NCI-H2196 (cell line): ENCODE measurements at regions not wholly inside any gene's neighbourhood (a gene's known extent, or its start where the extent isn't known, plus 50 kb on each side); places are given as distances from the start of the nearest gene placed in this dataset.
"Not testable (repeated sequence)": the region's sequence is repeated elsewhere in the genome, so short reads cannot be mapped to it uniquely, and the experiment has no call there.

Source experiments
- DNase-seq: peaks from one replicate; lab custom pipeline; 2025; ENCODE audit not compliant: unreplicated experiment; lab: John Stamatoyannopoulos, UW

- DNase-seq = not testable (repeated sequence)
These were observed 183.7 kb upstream of the AKAP13 start for GRCh38 chr15:85196697-85197096.

- DNase-seq = not testable (repeated sequence)
These were observed 182.8 kb upstream of the AKAP13 start for GRCh38 chr15:85197582-85197981.

- not testable (repeated sequence) for DNase-seq
These were observed 182.0 kb upstream of the AKAP13 start for GRCh38 chr15:85198432-85198831.

GRCh38 chr15:85200215-85200614 lies 180.2 kb upstream of the AKAP13 start:
- not testable (repeated sequence) for DNase-seq

GRCh38 chr15:85201118-85201793 lies 179.1 kb upstream of the AKAP13 start:
- DNase-seq = not testable (repeated sequence)

- not testable (repeated sequence) for DNase-seq
These were observed 175.9 kb upstream of the AKAP13 start for GRCh38 chr15:85204481-85204880.

- not testable (repeated sequence) for DNase-seq
These were observed 146.5 kb upstream of the AKAP13 start for GRCh38 chr15:85233791-85234325.

- DNase-seq = not testable (repeated sequence)
These were observed 145.8 kb upstream of the AKAP13 start for GRCh38 chr15:85234450-85235196.

- DNase-seq = not testable (repeated sequence)
These were observed 136.3 kb upstream of the AKAP13 start for GRCh38 chr15:85244056-85244455.

GRCh38 chr15:85250938-85251542 lies 129.4 kb upstream of the AKAP13 start:
- not testable (repeated sequence) for DNase-seq

- DNase-seq = not testable (repeated sequence)
These were observed 127.0 kb upstream of the AKAP13 start for GRCh38 chr15:85253196-85253915.

GRCh38 chr15:85254961-85255360 lies 125.4 kb upstream of the AKAP13 start:
- DNase-seq = not testable (repeated sequence)

GRCh38 chr15:85255502-85255901 lies 124.9 kb upstream of the AKAP13 start:
- not testable (repeated sequence) for DNase-seq

- DNase-seq = not testable (repeated sequence)
These were observed 124.1 kb upstream of the AKAP13 start for GRCh38 chr15:85256009-85256997.

- DNase-seq = not testable (repeated sequence)
These were observed 122.3 kb upstream of the AKAP13 start for GRCh38 chr15:85258062-85258445.

- not testable (repeated sequence) for DNase-seq
These were observed 121.7 kb upstream of the AKAP13 start for GRCh38 chr15:85258559-85259209.

GRCh38 chr15:85260526-85260925 lies 119.9 kb upstream of the AKAP13 start:
- not testable (repeated sequence) for DNase-seq

GRCh38 chr15:85262461-85263055 lies 117.8 kb upstream of the AKAP13 start:
- DNase-seq = not testable (repeated sequence)
